Gastroesophageal sphincter (tissue), 4 donors: ENCODE measurements at regions not wholly inside any gene's neighbourhood (a gene's known extent, or its start where the extent isn't known, plus 50 kb on each side); places are given as distances from the start of the nearest gene placed in this dataset.

Experiments
- ATAC-seq: fragments of 150-250 bp; one replicate; pipeline ENCODE4 v1.9.1; 2016; ENCODE audit warnings: mild to moderate bottlenecking, moderate library complexity
- H3K27ac ChIP-seq, 4 donors: fragments of 200-600 bp; sonication (generic) in 3 of 4; 1 replicate in 3 of 4; 2 replicates in 1 of 4; pipeline ENCODE4 v1.5.1; 2016 to 2019
- H3K27me3 ChIP-seq: fragments of 200-600 bp; sonication (generic); one replicate; pipeline ENCODE4 v1.5.1; 2019
- H3K36me3 ChIP-seq, 2 donors: fragments of 200-600 bp; sonication (generic); one replicate each; pipeline ENCODE4 v1.5.1; 2019; ENCODE audit warnings: control low read depth in 1 of 2
- H3K4me1 ChIP-seq, 3 donors: fragments of 200-600 bp; sonication (generic); 1 replicate in 2 of 3; 2 replicates in 1 of 3; pipeline ENCODE4 v1.5.1; 2016 to 2019; ENCODE audit warnings: control low read depth in 2 of 3
- H3K4me3 ChIP-seq, 2 donors: fragments of 200-600 bp; sonication (generic); one replicate each; pipeline ENCODE4 v1.5.1; 2019; ENCODE audit warnings: mild to moderate bottlenecking in 1 of 2, moderate library complexity in 1 of 2
- H3K9me3 ChIP-seq, 3 donors: fragments of 200-600 bp; sonication (generic); one replicate each; pipeline ENCODE4 v1.5.1; 2017 to 2019; ENCODE audit warnings: control low read depth in 2 of 3
- CTCF ChIP-seq, 4 experiments: fragments of 200-600 bp in 2 of 4; fragments of 450-650 bp in 2 of 4; sonication (generic) in 1 of 4; IDR thresholded peaks; one replicate each; pipeline ENCODE4 v1.5.1; 2017 to 2019; ENCODE audit warnings: antibody characterized with exemption in 4 of 4, mild to moderate bottlenecking in 2 of 4, moderate library complexity in 2 of 4
- EP300 ChIP-seq: sonication (generic); formaldehyde crosslinking; IDR thresholded peaks from one replicate; pipeline ENCODE4 v1.6.1; 2017; ENCODE audit warnings: antibody characterized with exemption, mild to moderate bottlenecking
- POLR2A ChIP-seq, 2 donors: fragments of 450-650 bp; IDR thresholded peaks; one replicate each; pipeline ENCODE4 v1.6.1; 2017; ENCODE audit warnings: antibody characterized with exemption in 2 of 2, mild to moderate bottlenecking in 2 of 2, moderate library complexity in 1 of 2
- POLR2AphosphoS5 ChIP-seq: sonication (generic); formaldehyde crosslinking; IDR thresholded peaks from one replicate; pipeline ENCODE4 v1.6.1; 2017; ENCODE audit warnings: antibody characterized with exemption
- WGBS, 2 donors: methylation state at CpG; one replicate each; pipeline ENCODE4 v1.1.5; 2018; ENCODE audit warnings: low coverage in 1 of 2; 5-methylcytosine and 5-hydroxymethylcytosine counted together

- Histone ChIP-seq H3K4me3 (no peak overlapping the region), H3K36me3 (no peaks in the 10 kb centered on the region), H3K27ac (no peak overlapping the region), H3K27me3 (no peaks in the 10 kb centered on the region), H3K9me3 (no peaks in the 10 kb centered on the region), H3K4me1 (no peaks in the 10 kb centered on the region)
- no peak for ATAC-seq
- TF ChIP-seq EP300 (no peak), POLR2AphosphoS5 (no peak), POLR2A (IDR thresholded peaks at IDR 0.05) (no peak), CTCF (IDR thresholded peaks at IDR 0.05) (no peak)
- WGBS, 2 donors = 44% methylated on average over 2 of the region's 2 CpGs; no CpG with 5 or more reads in 1 of the 2 donors
Measured at GRCh38 chr5:29697278-29697677, 1496.2 kb upstream of the CDH6 start.

- Histone ChIP-seq H3K4me3 (no peak overlapping the region), H3K36me3 (no peaks in the 10 kb centered on the region), H3K9me3 (no peaks in the 10 kb centered on the region), H3K27ac (no peak overlapping the region), H3K4me1 (no peaks in the 10 kb centered on the region), H3K27me3 (no peaks in the 10 kb centered on the region)
- WGBS, 2 donors = 30 to 46% methylated on average over 3 of the region's 3 CpGs
- ATAC-seq = no peak
- TF ChIP-seq CTCF (IDR thresholded peaks at IDR 0.05) (no peak), EP300 (no peak), POLR2A (IDR thresholded peaks at IDR 0.05) (no peak), POLR2AphosphoS5 (no peak)
Measured at GRCh38 chr5:29672678-29673077, 1520.8 kb upstream of the CDH6 start.

- 36 to 60% methylated on average over 2 of the region's 2 CpGs for WGBS, 2 donors
- H3K36me3 ChIP-seq = no peaks in the 10 kb centered on the region
- H3K4me1 ChIP-seq = no peaks in the 10 kb centered on the region
- no peaks in the 10 kb centered on the region for H3K27me3 ChIP-seq
- TF ChIP-seq CTCF (IDR thresholded peaks at IDR 0.05) = no peak
- no peak for TF ChIP-seq EP300
- no peak for TF ChIP-seq POLR2AphosphoS5
- no peak for TF ChIP-seq POLR2A (IDR thresholded peaks at IDR 0.05)
- no peaks in the 10 kb centered on the region for H3K9me3 ChIP-seq
- no peak overlapping the region for H3K27ac ChIP-seq
- no peak for ATAC-seq
- H3K4me3 ChIP-seq = no peak overlapping the region
Measured at GRCh38 chr5:29662876-29663275, 1530.6 kb upstream of the CDH6 start.

- WGBS, 2 donors = 10 to 47% methylated on average over 1 of the region's 1 CpG
- Histone ChIP-seq H3K36me3 (no peaks in the 10 kb centered on the region), H3K9me3 (no peaks in the 10 kb centered on the region), H3K4me3 (no peak overlapping the region), H3K27me3 (no peaks in the 10 kb centered on the region), H3K27ac (no peak overlapping the region), H3K4me1 (no peaks in the 10 kb centered on the region)
- ATAC-seq = no peak
- no peak for TF ChIP-seq POLR2AphosphoS5
- TF ChIP-seq CTCF (IDR thresholded peaks at IDR 0.05) = no peak
- TF ChIP-seq POLR2A (IDR thresholded peaks at IDR 0.05) = no peak
- TF ChIP-seq EP300 = no peak
Measured at GRCh38 chr5:29654954-29655353, 1538.5 kb upstream of the CDH6 start.

- Histone ChIP-seq H3K27ac (no peak overlapping the region), H3K36me3 (no peaks in the 10 kb centered on the region), H3K4me1 (no peaks in the 10 kb centered on the region), H3K27me3 (no peaks in the 10 kb centered on the region), H3K9me3 (no peaks in the 10 kb centered on the region), H3K4me3 (no peak overlapping the region)
- no peak for ATAC-seq
- TF ChIP-seq EP300 (no peak), POLR2A (IDR thresholded peaks at IDR 0.05) (no peak), POLR2AphosphoS5 (no peak), CTCF (IDR thresholded peaks at IDR 0.05) (no peak)
- WGBS, 2 donors = 53 to 81% methylated on average over 2 of the region's 2 CpGs
Measured at GRCh38 chr5:29649321-29649720, 1544.2 kb upstream of the CDH6 start.
